Neural progenitor cell (in vitro differentiated cells): ENCODE measurements at regions not wholly inside any gene's neighbourhood (a gene's known extent, or its start where the extent isn't known, plus 50 kb on each side); places are given as distances from the start of the nearest gene placed in this dataset.

Experiments
- DNase-seq: peaks from one replicate; pipeline ENCODE4 v3.0.0-alpha.2; 2016; ENCODE audit warnings: low spot score
- H2AFZ ChIP-seq: fragments of 200-600 bp; sonication (generic); replicated peaks from 2 replicates; pipeline ENCODE4 v1.6.1; 2016; ENCODE audit warnings: antibody characterized with exemption
- H3F3A ChIP-seq: fragments of 200-600 bp; sonication (generic); 2 replicates; pipeline ENCODE4 v1.6.1; 2016; ENCODE audit warnings: antibody characterized with exemption, low read depth
- H3K27ac ChIP-seq: fragments of 200-600 bp; sonication (generic); 2 replicates; pipeline ENCODE4 v1.5.1; 2016; ENCODE audit warnings: mild to moderate bottlenecking
- H3K27me3 ChIP-seq: fragments of 200-600 bp; sonication (generic); 2 replicates; pipeline ENCODE4 v1.6.1; 2016; ENCODE audit warnings: mild to moderate bottlenecking, moderate library complexity
- H3K36me3 ChIP-seq: fragments of 200-600 bp; sonication (generic); 2 replicates; pipeline ENCODE4 v1.5.1; 2016
- H3K4me1 ChIP-seq: fragments of 200-600 bp; sonication (generic); 2 replicates; pipeline ENCODE4 v1.6.1; 2016; ENCODE audit warnings: mixed run types
- H3K4me2 ChIP-seq: fragments of 200-600 bp; sonication (generic); 2 replicates; pipeline ENCODE4 v1.6.1; 2016
- H3K4me3 ChIP-seq: fragments of 200-600 bp; sonication (generic); 2 replicates; pipeline ENCODE4 v1.5.1; 2016
- H3K79me2 ChIP-seq: fragments of 200-600 bp; sonication (generic); 2 replicates; pipeline ENCODE4 v1.6.1; 2016; ENCODE audit warnings: low read depth
- H3K9ac ChIP-seq: fragments of 200-600 bp; sonication (generic); 2 replicates; pipeline ENCODE4 v1.6.1; 2016
- H3K9me3 ChIP-seq: fragments of 200-600 bp; sonication (generic); 2 replicates; pipeline ENCODE4 v1.5.1; 2016; ENCODE audit warnings: low read depth
- H4K20me1 ChIP-seq: fragments of 200-600 bp; sonication (generic); 2 replicates; pipeline ENCODE4 v1.6.1; 2016; ENCODE audit warnings: low read depth
- H3K27ac Mint-ChIP-seq: 3 replicates; pipeline ENCODE4 v1.8.0; 2021; ENCODE audit warnings: mixed read lengths
- H3K27me3 Mint-ChIP-seq: 2 replicates; pipeline ENCODE4 v1.8.0; 2022; ENCODE audit warnings: low read depth, mild to moderate bottlenecking, inconsistent platforms, moderate library complexity, mixed read lengths; ENCODE audit not compliant: insufficient read depth
- H3K36me3 Mint-ChIP-seq: 3 replicates; pipeline ENCODE4 v1.8.0; 2021; ENCODE audit warnings: mixed read lengths
- H3K4me1 Mint-ChIP-seq: 3 replicates; pipeline ENCODE4 v1.8.0; 2021; ENCODE audit warnings: mixed read lengths
- H3K4me3 Mint-ChIP-seq: 3 replicates; pipeline ENCODE4 v1.8.0; 2021; ENCODE audit warnings: mild to moderate bottlenecking, moderate library complexity, mixed read lengths
- H3K9me3 Mint-ChIP-seq: 3 replicates; pipeline ENCODE4 v1.8.0; 2020; ENCODE audit warnings: mixed read lengths
- EZH2 ChIP-seq: fragments of 200-600 bp; sonication (generic); IDR thresholded peaks from 2 replicates; pipeline ENCODE4 v1.6.1; 2017; ENCODE audit warnings: antibody characterized with exemption, mild to moderate bottlenecking, moderate library complexity
- EZH2phosphoT487 ChIP-seq: fragments of 200-600 bp; sonication (generic); IDR thresholded peaks from 2 replicates; pipeline ENCODE4 v1.6.1; 2017; ENCODE audit warnings: antibody characterized with exemption
- TF ChIP-seq, protein P1 (sequence below): fragments of 200-600 bp; sonication (generic); IDR thresholded peaks from 2 replicates; pipeline ENCODE4 v1.5.1; 2017; ENCODE audit warnings: antibody characterized with exemption, mild to moderate bottlenecking

GRCh38 chr3:17795711-17796110, 53.3 kb upstream of the TBC1D5 start:
- Histone ChIP-seq H3K4me1 (no peaks in the 10 kb centered on the region), H2AFZ (no peak overlapping the region), H3K27me3 (no peaks in the 10 kb centered on the region), H3K9me3 (no peaks in the 10 kb centered on the region), H3K36me3 (no peaks in the 10 kb centered on the region), H3K4me2 (no peak overlapping the region), H3K4me3 (no peak overlapping the region), H3K9ac (no peak overlapping the region), H3F3A (no peaks in the 10 kb centered on the region), H3K27ac (no peak overlapping the region), H4K20me1 (no peaks in the 10 kb centered on the region), H3K79me2 (no peaks in the 10 kb centered on the region)
- Mint-ChIP-seq H3K4me1 (no peaks in the 10 kb centered on the region), H3K9me3 (peaks cover 3% of the 10 kb centered on the region), H3K36me3 (no peaks in the 10 kb centered on the region), H3K27ac (no peak overlapping the region), H3K4me3 (no peak overlapping the region), H3K27me3 (no peaks in the 10 kb centered on the region)
- no peak for DNase-seq
- TF ChIP-seq EZH2 (no peak), EZH2phosphoT487 (no peak)
- TF ChIP-seq, protein P1, sequence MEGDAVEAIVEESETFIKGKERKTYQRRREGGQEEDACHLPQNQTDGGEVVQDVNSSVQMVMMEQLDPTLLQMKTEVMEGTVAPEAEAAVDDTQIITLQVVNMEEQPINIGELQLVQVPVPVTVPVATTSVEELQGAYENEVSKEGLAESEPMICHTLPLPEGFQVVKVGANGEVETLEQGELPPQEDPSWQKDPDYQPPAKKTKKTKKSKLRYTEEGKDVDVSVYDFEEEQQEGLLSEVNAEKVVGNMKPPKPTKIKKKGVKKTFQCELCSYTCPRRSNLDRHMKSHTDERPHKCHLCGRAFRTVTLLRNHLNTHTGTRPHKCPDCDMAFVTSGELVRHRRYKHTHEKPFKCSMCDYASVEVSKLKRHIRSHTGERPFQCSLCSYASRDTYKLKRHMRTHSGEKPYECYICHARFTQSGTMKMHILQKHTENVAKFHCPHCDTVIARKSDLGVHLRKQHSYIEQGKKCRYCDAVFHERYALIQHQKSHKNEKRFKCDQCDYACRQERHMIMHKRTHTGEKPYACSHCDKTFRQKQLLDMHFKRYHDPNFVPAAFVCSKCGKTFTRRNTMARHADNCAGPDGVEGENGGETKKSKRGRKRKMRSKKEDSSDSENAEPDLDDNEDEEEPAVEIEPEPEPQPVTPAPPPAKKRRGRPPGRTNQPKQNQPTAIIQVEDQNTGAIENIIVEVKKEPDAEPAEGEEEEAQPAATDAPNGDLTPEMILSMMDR, result no peak

GRCh38 chr3:17795280-17795679, 52.8 kb upstream of the TBC1D5 start:
- no peak for DNase-seq
- no peak overlapping the region for H3K4me3 Mint-ChIP-seq
- H3K4me1 Mint-ChIP-seq, result no peaks in the 10 kb centered on the region
- no peaks in the 10 kb centered on the region for H3K36me3 Mint-ChIP-seq
- Histone ChIP-seq H4K20me1 (no peaks in the 10 kb centered on the region), H3K27me3 (no peaks in the 10 kb centered on the region), H3K4me2 (no peak overlapping the region), H3K9ac (no peak overlapping the region), H3K36me3 (no peaks in the 10 kb centered on the region), H3K27ac (no peak overlapping the region), H2AFZ (no peak overlapping the region), H3K79me2 (no peaks in the 10 kb centered on the region), H3K4me3 (no peak overlapping the region), H3K9me3 (no peaks in the 10 kb centered on the region), H3F3A (no peaks in the 10 kb centered on the region), H3K4me1 (no peaks in the 10 kb centered on the region)
- H3K9me3 Mint-ChIP-seq, result peaks cover 3% of the 10 kb centered on the region
- TF ChIP-seq, protein P1, result no peak
- TF ChIP-seq EZH2phosphoT487, result no peak
- no peaks in the 10 kb centered on the region for H3K27me3 Mint-ChIP-seq
- no peak overlapping the region for H3K27ac Mint-ChIP-seq

DNA sequence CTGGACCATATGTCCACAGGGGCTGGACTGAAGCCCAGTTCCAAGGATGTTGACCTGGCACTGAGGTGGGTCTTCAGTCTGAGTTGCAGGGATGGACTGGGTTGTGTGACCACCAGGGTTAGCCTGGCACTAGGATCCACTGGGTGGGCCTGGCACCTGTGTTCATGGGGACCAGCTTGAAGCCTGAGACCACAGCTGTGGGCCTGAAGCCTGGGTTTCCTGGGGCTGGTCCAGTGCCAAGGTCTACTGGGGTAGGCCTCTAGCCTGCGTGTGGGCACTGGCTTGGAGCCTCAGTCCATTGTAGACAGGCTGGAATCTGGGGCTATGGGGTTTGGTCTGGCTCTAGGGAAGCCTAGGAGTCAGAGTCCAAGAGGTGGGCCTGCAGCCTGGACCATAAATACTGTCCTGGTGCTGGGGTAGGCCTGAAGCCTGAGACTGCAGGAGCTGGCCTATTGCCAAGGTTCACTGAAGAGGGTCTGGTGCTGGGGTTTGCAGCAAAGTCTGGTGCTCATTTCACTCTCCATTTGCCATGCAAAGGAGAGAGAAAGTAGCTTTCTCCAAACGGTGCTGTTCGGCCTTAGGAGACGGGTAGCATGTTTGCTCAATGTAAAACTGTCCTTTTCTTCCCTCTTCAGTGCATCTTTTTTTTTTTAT, 51.2 kb upstream of the TBC1D5 start:
- Histone ChIP-seq H3K4me1 (no peaks in the 10 kb centered on the region), H3K27ac (no peak overlapping the region), H3K9me3 (no peaks in the 10 kb centered on the region), H3K9ac (no peak overlapping the region), H3K36me3 (no peaks in the 10 kb centered on the region), H2AFZ (no peak overlapping the region), H3K27me3 (no peaks in the 10 kb centered on the region), H3F3A (no peaks in the 10 kb centered on the region), H3K4me3 (no peak overlapping the region), H3K4me2 (no peak overlapping the region), H3K79me2 (no peaks in the 10 kb centered on the region), H4K20me1 (no peaks in the 10 kb centered on the region)
- TF ChIP-seq EZH2 (no peak), EZH2phosphoT487 (no peak)
- TF ChIP-seq, protein P1, result no peak
- H3K4me3 Mint-ChIP-seq, result no peak overlapping the region
- H3K36me3 Mint-ChIP-seq, result no peaks in the 10 kb centered on the region
- H3K27me3 Mint-ChIP-seq, result no peaks in the 10 kb centered on the region
- peaks cover 3% of the 10 kb centered on the region for H3K9me3 Mint-ChIP-seq
- H3K27ac Mint-ChIP-seq, result no peak overlapping the region
- no peak for DNase-seq
- no peaks in the 10 kb centered on the region for H3K4me1 Mint-ChIP-seq
